T-helper 2 cell treated with Interferon-gamma antibody and Interleukin-4, amounts not matched to agents 5 μg/mL and 100 μg/mL, for 36 hours (primary cell): ENCODE measurements at regions not wholly inside any gene's neighbourhood (a gene's known extent, or its start where the extent isn't known, plus 50 kb on each side); places are given as distances from the start of the nearest gene placed in this dataset.

Experiments
- DNase-seq: peaks from one replicate; pipeline ENCODE4 v3.0.0; 2021; ENCODE audit warnings: low spot score
- H3K27ac Mint-ChIP-seq: one replicate; pipeline ENCODE4 v1.8.0; 2021; ENCODE audit warnings: mild to moderate bottlenecking, mixed read lengths
- H3K27me3 Mint-ChIP-seq: one replicate; pipeline ENCODE4 v1.8.0; 2021; ENCODE audit warnings: low read depth, mixed read lengths
- H3K36me3 Mint-ChIP-seq: one replicate; pipeline ENCODE4 v1.8.0; 2021; ENCODE audit warnings: low read depth, mixed read lengths
- H3K4me1 Mint-ChIP-seq: one replicate; pipeline ENCODE4 v1.8.0; 2021; ENCODE audit warnings: low read depth, mixed read lengths
- H3K4me3 Mint-ChIP-seq: one replicate; pipeline ENCODE4 v1.8.0; 2022; ENCODE audit warnings: mild to moderate bottlenecking, moderate library complexity, mixed read lengths
- H3K9me3 Mint-ChIP-seq: one replicate; pipeline ENCODE4 v1.8.0; 2021; ENCODE audit warnings: mixed read lengths

- Mint-ChIP-seq H3K4me3 (no peak overlapping the region), H3K4me1 (peaks cover 20% of the 10 kb centered on the region), H3K27me3 (no peaks in the 10 kb centered on the region), H3K36me3 (peaks cover 10% of the 10 kb centered on the region), H3K9me3 (peaks cover 18% of the 10 kb centered on the region), H3K27ac (peak overlapping the region; percentile 49)
- DNase-seq: no peak
Observed at GRCh38 chr7:114821030-114821900, 100.6 kb upstream of the MDFIC start.

GRCh38 chr7:114822131-114822530, 99.8 kb upstream of the MDFIC start:
- Mint-ChIP-seq H3K27ac (no peak overlapping the region), H3K4me3 (no peak overlapping the region), H3K4me1 (peaks cover 20% of the 10 kb centered on the region), H3K9me3 (peaks cover 23% of the 10 kb centered on the region), H3K27me3 (no peaks in the 10 kb centered on the region), H3K36me3 (peaks cover 14% of the 10 kb centered on the region)
- DNase-seq: no peak

DNA sequence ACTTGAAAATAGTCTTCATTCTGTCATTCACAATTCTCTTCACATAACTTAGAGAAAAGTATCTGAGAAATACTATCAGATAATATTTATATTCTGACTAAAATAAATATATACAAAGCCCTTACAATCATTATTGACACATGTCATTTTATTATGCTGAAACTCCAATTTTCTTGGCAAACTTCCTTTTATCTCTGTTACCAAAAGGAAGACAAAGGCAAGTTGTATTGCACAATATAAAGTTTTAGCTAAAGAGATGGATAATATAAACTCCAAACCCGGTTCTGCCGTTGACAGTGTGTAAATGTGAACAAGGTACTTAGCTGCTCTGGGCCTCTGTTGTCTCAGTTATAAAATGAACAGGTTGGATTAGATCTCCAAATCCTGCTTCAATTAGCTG, 99.0 kb upstream of the MDFIC start:
- no peak for DNase-seq
- no peaks in the 10 kb centered on the region for H3K27me3 Mint-ChIP-seq
- H3K27ac Mint-ChIP-seq: no peak overlapping the region
- peaks cover 30% of the 10 kb centered on the region for H3K9me3 Mint-ChIP-seq
- no peak overlapping the region for H3K4me3 Mint-ChIP-seq
- peaks cover 20% of the 10 kb centered on the region for H3K36me3 Mint-ChIP-seq
- H3K4me1 Mint-ChIP-seq: peaks cover 20% of the 10 kb centered on the region

- no peak for DNase-seq
- H3K4me1 Mint-ChIP-seq: peaks cover 20% of the 10 kb centered on the region
- H3K9me3 Mint-ChIP-seq: peaks cover 35% of the 10 kb centered on the region
- peaks cover 24% of the 10 kb centered on the region for H3K36me3 Mint-ChIP-seq
- no peak overlapping the region for H3K4me3 Mint-ChIP-seq
- H3K27ac Mint-ChIP-seq: no peak overlapping the region
- no peaks in the 10 kb centered on the region for H3K27me3 Mint-ChIP-seq
Observed at GRCh38 chr7:114823290-114823689, 98.6 kb upstream of the MDFIC start.

- H3K4me1 Mint-ChIP-seq: peaks cover 19% of the 10 kb centered on the region
- H3K27me3 Mint-ChIP-seq: no peaks in the 10 kb centered on the region
- peaks cover 45% of the 10 kb centered on the region for H3K9me3 Mint-ChIP-seq
- peak overlapping the region; percentile 68 for H3K27ac Mint-ChIP-seq
- H3K4me3 Mint-ChIP-seq: peak overlapping the region; percentile 7
- DNase-seq: peak; percentile 74
- peaks cover 28% of the 10 kb centered on the region for H3K36me3 Mint-ChIP-seq
Observed at GRCh38 chr7:114825423-114825951, 96.4 kb upstream of the MDFIC start.

DNA sequence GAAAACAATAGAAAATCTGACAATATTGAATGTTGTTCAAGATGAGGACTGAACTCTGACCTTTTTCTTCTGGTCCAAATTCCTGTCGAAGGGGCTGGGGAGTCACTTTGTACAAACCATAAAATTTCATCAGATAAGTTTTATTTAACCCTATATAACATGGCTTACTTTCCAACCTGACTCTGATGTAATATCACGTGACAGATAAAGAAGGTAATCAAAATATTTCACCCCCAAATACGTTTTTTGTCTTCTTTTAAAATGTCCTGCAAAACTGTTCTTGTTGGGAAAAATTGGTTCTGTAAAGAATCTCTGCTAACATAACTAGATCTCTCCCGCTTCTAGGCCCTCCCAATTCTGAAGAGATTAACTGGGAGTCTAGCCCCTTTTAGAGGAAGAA, 90.9 kb upstream of the MDFIC start:
- no peaks in the 10 kb centered on the region for H3K27me3 Mint-ChIP-seq
- no peak overlapping the region for H3K4me3 Mint-ChIP-seq
- peaks cover 39% of the 10 kb centered on the region for H3K9me3 Mint-ChIP-seq
- peaks cover 27% of the 10 kb centered on the region for H3K36me3 Mint-ChIP-seq
- DNase-seq: no peak
- peaks cover 25% of the 10 kb centered on the region for H3K4me1 Mint-ChIP-seq
- H3K27ac Mint-ChIP-seq: no peak overlapping the region

DNA sequence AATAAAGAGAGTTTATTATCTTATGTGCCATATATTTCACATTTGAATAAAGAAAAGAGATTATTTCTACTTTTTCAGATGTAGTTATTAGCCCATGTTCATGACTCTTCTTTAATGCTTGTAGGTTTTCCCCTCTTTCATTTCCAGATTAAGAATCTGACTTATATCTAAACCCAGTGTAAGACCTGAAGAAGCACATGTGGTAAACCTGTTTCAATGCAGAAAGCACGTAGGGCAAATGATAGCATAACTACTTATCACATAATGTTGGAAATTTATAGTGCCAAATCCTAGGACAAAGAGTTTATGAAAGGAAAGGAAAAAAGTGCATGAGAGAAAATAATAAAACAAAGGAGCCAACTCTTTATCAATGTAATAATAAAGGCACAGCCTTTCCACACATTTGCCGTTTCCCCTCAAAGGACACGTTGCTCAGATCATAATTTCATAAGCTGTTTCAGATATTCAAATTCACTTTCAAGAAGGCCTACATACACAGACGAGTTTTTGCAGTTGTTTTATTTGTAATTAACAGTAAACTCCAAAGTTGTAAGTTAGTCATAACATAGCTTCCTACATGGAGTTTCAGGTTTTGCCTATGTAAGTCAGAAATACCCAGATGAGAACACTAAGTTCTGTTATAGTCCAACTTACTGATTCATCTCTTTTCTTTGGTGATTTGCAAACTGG, 88.8 kb upstream of the MDFIC start:
- H3K27ac Mint-ChIP-seq: peak overlapping the region; percentile 80

GRCh38 chr7:114835303-114835702, 86.6 kb upstream of the MDFIC start:
- H3K4me3 Mint-ChIP-seq: no peak overlapping the region
- no peaks in the 10 kb centered on the region for H3K27me3 Mint-ChIP-seq
- peaks cover 27% of the 10 kb centered on the region for H3K4me1 Mint-ChIP-seq
- no peak for DNase-seq
- H3K36me3 Mint-ChIP-seq: peaks cover 8% of the 10 kb centered on the region
- H3K27ac Mint-ChIP-seq: peak overlapping the region; percentile 51
- H3K9me3 Mint-ChIP-seq: peaks cover 8% of the 10 kb centered on the region

More for the DNA sequence above, 88.8 kb upstream of the MDFIC start:
- peak overlapping the region; percentile 70 for H3K4me3 Mint-ChIP-seq
- peaks cover 13% of the 10 kb centered on the region for H3K36me3 Mint-ChIP-seq
- H3K27me3 Mint-ChIP-seq: no peaks in the 10 kb centered on the region
- H3K9me3 Mint-ChIP-seq: peaks cover 21% of the 10 kb centered on the region
- DNase-seq: no peak
- peaks cover 27% of the 10 kb centered on the region for H3K4me1 Mint-ChIP-seq

GRCh38 chr7:114835861-114836260, 86.0 kb upstream of the MDFIC start:
- H3K4me3 Mint-ChIP-seq: peak overlapping the region; percentile 10
- peak overlapping the region; percentile 22 for H3K27ac Mint-ChIP-seq
- peaks cover 6% of the 10 kb centered on the region for H3K36me3 Mint-ChIP-seq
- H3K4me1 Mint-ChIP-seq: peaks cover 27% of the 10 kb centered on the region
- no peak for DNase-seq
- no peaks in the 10 kb centered on the region for H3K27me3 Mint-ChIP-seq
- peaks cover 8% of the 10 kb centered on the region for H3K9me3 Mint-ChIP-seq

DNA sequence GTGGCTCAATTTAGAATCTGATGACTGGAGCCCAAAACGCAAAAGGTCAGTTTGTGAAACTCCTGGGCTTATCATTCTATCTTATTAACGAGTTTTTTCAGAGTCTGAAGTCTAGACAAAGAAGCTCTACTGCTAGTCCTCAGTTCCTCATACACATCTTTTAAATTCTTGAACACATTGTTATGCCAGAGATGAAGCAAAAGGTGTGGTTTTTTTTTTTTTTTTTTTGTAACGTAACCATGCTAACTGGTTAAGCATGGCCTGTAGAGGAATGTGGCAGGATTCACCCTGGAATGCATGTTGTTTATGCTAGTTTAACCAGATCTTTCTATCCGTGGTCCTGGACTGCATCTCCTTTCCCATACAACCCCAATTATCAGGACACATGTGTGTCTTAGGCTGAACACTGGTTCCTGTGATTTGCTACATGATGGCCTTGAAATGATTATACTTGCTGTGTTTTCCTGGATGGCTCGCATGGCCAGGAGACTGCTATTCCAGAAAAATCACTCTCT, 79.3 kb upstream of the MDFIC start:
- no peaks in the 10 kb centered on the region for H3K9me3 Mint-ChIP-seq
- no peaks in the 10 kb centered on the region for H3K36me3 Mint-ChIP-seq
- no peaks in the 10 kb centered on the region for H3K27me3 Mint-ChIP-seq
- H3K4me3 Mint-ChIP-seq: no peak overlapping the region
- no peak overlapping the region for H3K27ac Mint-ChIP-seq
- H3K4me1 Mint-ChIP-seq: peaks cover 5% of the 10 kb centered on the region
- no peak for DNase-seq

GRCh38 chr7:114843102-114843501, 78.8 kb upstream of the MDFIC start:
- no peaks in the 10 kb centered on the region for H3K36me3 Mint-ChIP-seq
- peaks cover 5% of the 10 kb centered on the region for H3K4me1 Mint-ChIP-seq
- no peak overlapping the region for H3K27ac Mint-ChIP-seq
- no peak for DNase-seq
- no peak overlapping the region for H3K4me3 Mint-ChIP-seq
- no peaks in the 10 kb centered on the region for H3K27me3 Mint-ChIP-seq
- no peaks in the 10 kb centered on the region for H3K9me3 Mint-ChIP-seq

DNA sequence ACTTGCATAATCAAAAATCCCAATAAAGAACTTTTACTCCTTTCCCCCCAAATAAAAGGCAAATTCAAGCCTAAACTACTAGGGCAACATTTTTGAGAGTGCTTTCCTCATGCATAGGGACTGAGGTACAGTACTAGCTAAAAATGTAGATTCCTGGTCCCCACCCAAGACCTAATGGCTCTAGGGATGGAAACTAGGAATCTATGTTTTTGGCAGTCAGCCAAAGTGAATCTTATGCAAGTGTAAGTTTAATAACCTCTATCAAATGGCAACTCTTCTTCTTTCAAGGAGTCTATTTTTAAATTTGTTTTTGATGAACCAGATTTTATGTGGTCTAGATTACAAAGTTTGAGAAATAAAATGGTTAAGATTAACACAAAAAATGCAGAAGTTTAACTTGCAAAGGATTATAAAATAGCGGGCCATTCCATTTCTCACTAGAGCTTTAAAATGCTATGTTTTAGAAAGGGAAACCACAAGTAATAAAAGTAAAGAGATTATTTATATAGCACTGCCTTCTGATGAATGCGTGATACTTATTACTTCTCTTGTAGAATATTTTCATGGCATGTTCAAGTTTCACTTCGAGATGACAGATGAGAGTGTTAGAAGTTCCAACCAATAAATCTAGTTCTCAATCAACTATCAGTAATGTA, 70.4 kb upstream of the MDFIC start:
- Mint-ChIP-seq H3K9me3 (no peaks in the 10 kb centered on the region), H3K27me3 (peaks cover 2% of the 10 kb centered on the region), H3K27ac (no peak overlapping the region), H3K4me1 (no peaks in the 10 kb centered on the region), H3K36me3 (peaks cover 2% of the 10 kb centered on the region), H3K4me3 (no peak overlapping the region)
- DNase-seq: no peak

DNA sequence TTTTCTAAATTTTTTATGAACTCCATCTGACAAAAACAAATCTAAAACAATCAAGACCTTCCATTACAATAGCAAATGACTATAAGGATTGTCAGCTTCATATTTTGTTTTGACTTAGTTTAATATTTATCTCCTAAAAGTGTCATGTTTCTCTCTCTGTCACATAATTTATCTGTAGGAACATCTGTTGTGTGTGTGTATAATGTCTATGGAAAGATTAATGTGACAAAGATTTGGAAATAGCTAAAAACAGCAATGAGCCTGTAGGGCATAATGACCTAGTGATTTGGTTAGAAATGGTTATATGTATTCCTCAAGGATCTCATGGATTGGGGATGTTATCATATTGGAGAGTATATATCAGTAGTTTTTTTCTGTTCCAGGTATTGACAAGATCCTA, 69.6 kb upstream of the MDFIC start:
- Mint-ChIP-seq H3K27ac (no peak overlapping the region), H3K36me3 (peaks cover 2% of the 10 kb centered on the region), H3K9me3 (no peaks in the 10 kb centered on the region), H3K27me3 (peaks cover 2% of the 10 kb centered on the region), H3K4me3 (no peak overlapping the region), H3K4me1 (no peaks in the 10 kb centered on the region)
- no peak for DNase-seq

- no peak overlapping the region for H3K4me3 Mint-ChIP-seq
- no peak overlapping the region for H3K27ac Mint-ChIP-seq
- peaks cover 2% of the 10 kb centered on the region for H3K36me3 Mint-ChIP-seq
- H3K27me3 Mint-ChIP-seq: peaks cover 2% of the 10 kb centered on the region
- peaks cover 3% of the 10 kb centered on the region for H3K4me1 Mint-ChIP-seq
- no peak for DNase-seq
- H3K9me3 Mint-ChIP-seq: no peaks in the 10 kb centered on the region
Observed at GRCh38 chr7:114853189-114853588, 68.7 kb upstream of the MDFIC start.
